NAMALWA (cell line): ENCODE measurements at regions not wholly inside any gene's neighbourhood (a gene's known extent, or its start where the extent isn't known, plus 50 kb on each side); places are given as distances from the start of the nearest gene placed in this dataset.
"Not testable (repeated sequence)": the region's sequence is repeated elsewhere in the genome, so short reads cannot be mapped to it uniquely, and the experiment has no call there.

Experiments used
- DNase-seq: peaks from one replicate; pipeline ENCODE4 v3.0.0-alpha.2; 2015; ENCODE audit warnings: low spot score

- DNase-seq = no peak
These were observed 484.4 kb upstream of the ADAMTS9 start for GRCh38 chr3:65172209-65172608.

GRCh38 chr3:65170390-65171042 lies 482.7 kb upstream of the ADAMTS9 start:
- peak; percentile 3 for DNase-seq

GRCh38 chr3:65169961-65170360 lies 482.2 kb upstream of the ADAMTS9 start:
- no peak for DNase-seq

- no peak for DNase-seq
These were observed 480.7 kb upstream of the ADAMTS9 start for GRCh38 chr3:65168547-65168946.

- DNase-seq = no peak
These were observed 478.7 kb upstream of the ADAMTS9 start for GRCh38 chr3:65166531-65166930.

GRCh38 chr3:65158023-65158422 lies 470.2 kb upstream of the ADAMTS9 start:
- DNase-seq = no peak

- DNase-seq = no peak
These were observed 466.2 kb upstream of the ADAMTS9 start for GRCh38 chr3:65153850-65154512.

- DNase-seq = no peak
These were observed 463.9 kb upstream of the ADAMTS9 start for GRCh38 chr3:65151666-65152065.

- DNase-seq = no peak
These were observed 462.1 kb upstream of the ADAMTS9 start for GRCh38 chr3:65149877-65150276.

GRCh38 chr3:65148687-65149086 lies 460.9 kb upstream of the ADAMTS9 start:
- no peak for DNase-seq

GRCh38 chr3:65146179-65146578 lies 458.4 kb upstream of the ADAMTS9 start:
- DNase-seq = no peak

- DNase-seq = no peak
These were observed 457.9 kb upstream of the ADAMTS9 start for GRCh38 chr3:65145680-65146079.

GRCh38 chr3:65144791-65145351 lies 457.1 kb upstream of the ADAMTS9 start:
- DNase-seq = no peak

GRCh38 chr3:65142456-65142855 lies 454.7 kb upstream of the ADAMTS9 start:
- DNase-seq = no peak

- DNase-seq = no peak
These were observed 450.8 kb upstream of the ADAMTS9 start for GRCh38 chr3:65138556-65138955.

GRCh38 chr3:65133752-65134151 lies 446.0 kb upstream of the ADAMTS9 start:
- not testable (repeated sequence) for DNase-seq

GRCh38 chr3:65130782-65131181 lies 443.0 kb upstream of the ADAMTS9 start:
- DNase-seq = no peak

GRCh38 chr3:65128346-65128745 lies 440.5 kb upstream of the ADAMTS9 start:
- DNase-seq = no peak

GRCh38 chr3:65126527-65127410 lies 439.0 kb upstream of the ADAMTS9 start:
- no peak for DNase-seq

- not testable (repeated sequence) for DNase-seq
These were observed 432.4 kb upstream of the ADAMTS9 start for GRCh38 chr3:65120156-65120555.

- DNase-seq = no peak
These were observed 431.2 kb upstream of the ADAMTS9 start for GRCh38 chr3:65118912-65119499.

GRCh38 chr3:65114041-65114440 lies 426.2 kb upstream of the ADAMTS9 start:
- DNase-seq = no peak
